SK-N-SH (cell line): ENCODE measurements at regions not wholly inside any gene's neighbourhood (a gene's known extent, or its start where the extent isn't known, plus 50 kb on each side); places are given as distances from the start of the nearest gene placed in this dataset.

Experiments
- CTCF ChIP-seq: fragments of 200-600 bp; sonication (generic); IDR thresholded peaks from 2 replicates; pipeline ENCODE4 v1.6.1; 2017; ENCODE audit warnings: antibody characterized with exemption, mild to moderate bottlenecking, moderate library complexity
- EZH2phosphoT487 ChIP-seq: fragments of 200-600 bp; sonication (generic); IDR thresholded peaks from 2 replicates; pipeline ENCODE4 v1.6.1; 2017; ENCODE audit warnings: low read depth, mixed run types, mild to moderate bottlenecking, antibody characterized with exemption, moderate library complexity, borderline replicate concordance
- MEF2A ChIP-seq: IDR thresholded peaks from 2 replicates; pipeline ENCODE4 v1.4.0; 2012; ENCODE audit warnings: low read depth, borderline replicate concordance
- POLR2AphosphoS5 ChIP-seq: IDR thresholded peaks from 2 replicates; pipeline ENCODE4 v1.6.1; 2012; ENCODE audit warnings: low read depth, low read length
- RAD21 ChIP-seq: IDR thresholded peaks from 2 replicates; pipeline ENCODE4 v1.6.1; 2012; ENCODE audit warnings: mild to moderate bottlenecking, low read length
- RXRA ChIP-seq: IDR thresholded peaks from 2 replicates; pipeline ENCODE4 v1.4.0; 2012; ENCODE audit warnings: low read depth, mild to moderate bottlenecking, borderline replicate concordance
- SMC3 ChIP-seq: IDR thresholded peaks from 2 replicates; pipeline ENCODE4 v1.6.1; 2012; ENCODE audit warnings: low read depth, low read length, improper control_type of control experiment
- TAF1 ChIP-seq: IDR thresholded peaks from 2 replicates; pipeline ENCODE4 v1.6.1; 2012; ENCODE audit warnings: low read depth, mild to moderate bottlenecking, low read length, moderate library complexity, borderline replicate concordance
- ZBTB33 ChIP-seq: IDR thresholded peaks from 2 replicates; pipeline ENCODE4 v1.4.0; 2012; ENCODE audit warnings: low read depth, borderline replicate concordance

DNA sequence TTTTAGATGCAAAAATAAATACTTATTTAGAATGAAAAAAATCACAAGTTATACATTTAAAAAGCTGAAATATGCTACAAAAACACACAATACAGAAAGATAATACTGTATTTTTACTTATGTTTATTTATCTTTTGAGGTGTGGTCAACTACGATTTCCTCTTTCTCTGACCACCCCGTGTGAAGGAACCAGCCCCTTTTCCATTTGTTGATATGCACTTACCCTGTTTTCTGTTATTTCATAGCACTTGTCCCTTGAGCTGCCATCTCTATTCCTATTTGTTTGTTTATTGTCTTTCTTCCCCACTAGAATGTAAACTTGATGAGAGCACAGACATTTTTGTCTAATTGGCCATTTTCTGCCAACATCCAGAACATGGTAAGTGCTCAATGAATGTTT lies 460.5 kb upstream of the TRIB2 start:
- TF ChIP-seq TAF1 (no peak), CTCF (no peak), SMC3 (no peak), EZH2phosphoT487 (no peak), RXRA (no peak), RAD21 (no peak), POLR2AphosphoS5 (no peak), ZBTB33 (no peak), MEF2A (no peak)
